ENCODE measurements at regions not wholly inside any gene's neighbourhood (a gene's known extent, or its start where the extent isn't known, plus 50 kb on each side); places are given as distances from the start of the nearest gene placed in this dataset.

- DNase-seq: no peak
Observed at GRCh38 chr2:223227338-223227737, 175.3 kb downstream of the KCNE4 start.

- no peak for DNase-seq
Observed at GRCh38 chr2:223228871-223229270, 176.9 kb downstream of the KCNE4 start.

DNA sequence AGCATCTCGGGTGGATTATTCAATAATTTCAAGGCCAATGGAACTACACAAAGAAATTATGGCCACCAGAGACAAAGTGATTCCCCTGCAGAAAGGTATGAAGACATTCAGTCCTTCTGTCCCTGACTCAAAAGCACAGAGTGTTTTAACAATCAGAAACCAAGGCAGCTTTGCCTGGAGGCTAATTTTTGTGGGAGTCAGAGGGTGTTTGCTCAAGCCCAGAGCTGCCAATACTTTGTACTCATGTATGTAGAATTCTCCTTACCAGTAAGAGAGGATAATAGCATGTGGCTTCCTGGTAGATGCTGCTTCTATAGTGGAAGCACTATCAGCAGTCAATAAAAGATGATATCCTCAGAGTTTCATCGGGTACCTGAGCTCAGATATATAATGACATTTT, 178.4 kb downstream of the KCNE4 start:
- DNase-seq: no peak

DNA sequence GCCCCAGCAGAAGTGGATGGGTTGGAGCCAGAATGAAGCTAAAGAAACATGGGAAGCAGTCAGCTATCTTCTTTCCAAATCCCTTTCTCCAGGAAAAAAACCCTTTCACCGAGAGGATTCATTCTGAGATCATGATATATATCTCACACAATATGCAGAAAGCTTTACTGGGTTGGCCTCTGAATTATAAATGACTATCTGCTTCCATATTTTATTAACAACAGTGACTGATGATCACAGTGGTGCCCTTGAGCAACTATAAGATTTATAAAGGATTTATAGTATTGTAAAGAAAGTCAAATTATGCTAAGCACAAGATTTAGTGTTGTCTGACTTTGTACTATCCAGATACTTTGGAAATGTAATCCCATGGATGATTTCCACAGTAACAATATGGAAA, 180.3 kb downstream of the KCNE4 start:
- DNase-seq: no peak

DNA sequence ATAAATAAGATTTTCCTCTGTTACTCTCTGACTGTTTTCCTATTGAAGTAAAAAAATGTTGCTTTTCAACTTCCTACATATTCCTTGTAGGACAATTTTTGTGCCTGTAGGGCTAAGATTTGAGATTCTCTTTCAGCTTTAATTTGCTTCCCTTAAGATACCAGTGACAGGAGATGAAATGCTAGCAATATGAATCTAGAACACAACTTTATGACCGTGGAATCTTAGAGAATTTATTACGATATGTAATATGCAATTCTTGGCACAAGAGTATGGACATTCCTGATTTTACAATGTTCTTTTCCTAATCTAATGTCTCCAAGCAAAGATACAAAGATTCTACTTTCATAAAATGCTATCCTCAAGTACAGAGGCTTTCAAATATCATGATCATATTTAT, 180.9 kb downstream of the KCNE4 start:
- no peak for DNase-seq

DNA sequence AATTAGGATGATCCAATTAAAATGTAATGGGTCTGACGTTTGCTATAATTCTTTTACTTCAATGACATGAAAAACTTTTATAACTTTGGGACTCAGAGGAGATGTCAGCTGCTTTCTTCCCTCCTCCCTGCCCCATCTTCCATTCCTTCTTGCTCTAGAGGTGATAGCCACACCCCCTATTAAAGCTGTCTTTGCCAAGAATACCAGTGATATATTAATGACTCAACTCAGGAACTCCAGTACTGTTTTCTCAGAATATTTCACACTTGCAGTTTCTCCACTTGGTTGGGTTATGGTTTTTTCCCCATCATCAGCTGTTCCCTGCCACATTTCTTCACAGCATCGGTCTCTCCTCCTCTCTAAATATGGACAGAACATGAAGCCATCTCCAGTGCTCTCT, 184.0 kb downstream of the KCNE4 start:
- no peak for DNase-seq

GRCh38 chr2:223238301-223238700, 186.3 kb downstream of the KCNE4 start:
- no peak for DNase-seq

DNA sequence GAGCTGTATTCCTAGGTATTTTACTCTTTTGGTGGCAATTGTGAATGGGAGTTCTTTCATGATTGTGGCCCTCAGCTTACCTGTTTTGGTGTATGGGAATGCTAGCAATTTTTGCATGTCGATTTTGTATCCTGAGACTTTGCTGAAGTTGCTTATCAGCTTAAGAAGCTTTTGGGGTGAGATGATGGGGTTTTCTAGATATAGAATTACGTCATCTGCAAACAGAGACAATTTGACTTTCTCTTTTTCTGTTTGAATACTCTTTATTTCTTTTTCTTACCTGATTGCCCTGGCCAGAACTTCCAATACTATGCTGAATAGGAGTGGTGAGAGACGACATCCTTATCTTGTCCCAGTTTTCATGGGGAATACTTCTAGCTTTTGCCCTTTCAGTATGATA, 191.2 kb downstream of the KCNE4 start:
- no peak for DNase-seq

DNA sequence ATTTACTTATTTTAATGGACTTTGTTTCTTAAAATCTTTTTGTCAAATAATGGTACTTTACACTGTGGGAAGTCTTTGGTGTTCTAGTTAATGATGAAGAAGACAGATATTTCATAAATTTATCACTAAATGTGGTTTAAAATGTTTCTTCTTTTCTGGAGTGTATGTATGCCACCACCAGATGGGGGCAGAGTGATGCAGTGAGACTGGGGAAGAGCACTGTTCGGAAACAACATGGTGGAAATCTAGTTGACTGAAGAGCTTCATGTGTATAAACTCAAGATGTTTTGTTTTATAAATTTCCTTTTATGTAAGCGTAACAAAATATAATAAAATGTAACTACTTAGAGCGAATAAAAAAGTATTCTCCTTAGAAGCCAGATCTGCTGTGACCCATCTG, 195.1 kb downstream of the KCNE4 start:
- no peak for DNase-seq

GRCh38 chr2:223251656-223252229, 199.8 kb downstream of the KCNE4 start:
- DNase-seq: no peak

DNA sequence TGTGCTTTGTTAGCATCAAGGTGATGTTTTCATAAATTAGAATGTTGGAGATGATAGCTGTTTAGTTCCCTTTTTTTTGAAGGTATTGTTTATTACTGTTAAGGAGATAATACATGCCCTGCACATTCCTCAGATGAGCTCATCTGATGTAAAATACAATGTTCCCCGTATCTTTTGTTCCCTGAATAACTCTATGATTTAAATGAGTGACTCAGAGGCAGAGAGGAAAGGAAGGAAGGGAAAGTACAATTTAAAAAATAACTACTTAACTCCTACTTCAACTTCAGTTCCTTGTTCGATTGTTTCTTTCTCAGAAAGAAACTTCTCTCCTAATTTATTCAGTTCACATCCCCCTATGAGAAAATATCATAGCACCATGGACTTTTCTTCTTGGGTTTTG, 208.7 kb downstream of the KCNE4 start:
- DNase-seq: no peak

- DNase-seq: no peak
Observed at GRCh38 chr2:223262946-223263345, 211.0 kb downstream of the KCNE4 start.

GRCh38 chr2:223264541-223265193, 212.7 kb downstream of the KCNE4 start:
- no peak for DNase-seq

DNA sequence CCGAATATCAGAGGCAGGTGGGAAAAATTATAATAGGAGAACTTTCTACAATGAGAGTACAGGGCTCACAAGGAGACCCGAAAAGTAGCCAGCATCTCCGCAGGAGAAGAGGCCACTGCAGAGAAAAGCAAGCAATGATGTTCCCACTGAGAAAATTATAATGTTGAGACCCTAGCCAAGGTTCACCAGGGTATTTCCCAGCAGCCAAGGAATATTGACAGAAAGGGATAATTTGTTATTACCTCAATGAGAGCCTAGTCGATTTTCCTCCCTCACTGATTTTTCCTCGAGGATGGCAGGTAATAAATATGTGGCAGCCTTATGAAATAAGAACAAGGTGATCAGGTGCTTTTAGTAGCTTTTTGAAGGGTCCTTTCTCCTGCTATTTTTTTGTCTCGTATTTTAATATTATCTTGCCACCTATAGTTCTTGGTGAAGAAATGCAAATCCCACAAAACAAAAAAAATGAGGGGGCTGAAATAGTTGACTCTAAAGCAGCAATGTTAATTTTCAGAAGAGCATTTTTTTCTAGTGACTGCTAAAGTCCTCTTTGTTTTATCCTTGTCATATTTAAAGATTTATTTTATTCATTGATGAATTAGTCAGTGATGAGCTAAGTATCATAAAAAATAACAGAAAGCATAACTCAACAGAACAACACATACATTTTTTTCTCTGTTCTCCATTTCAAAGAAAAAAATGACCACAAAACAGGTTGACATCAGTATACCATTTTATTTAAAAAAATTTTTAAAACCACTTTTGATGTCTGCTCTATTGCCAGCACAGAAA, 215.4 kb downstream of the KCNE4 start:
- no peak for DNase-seq

DNA sequence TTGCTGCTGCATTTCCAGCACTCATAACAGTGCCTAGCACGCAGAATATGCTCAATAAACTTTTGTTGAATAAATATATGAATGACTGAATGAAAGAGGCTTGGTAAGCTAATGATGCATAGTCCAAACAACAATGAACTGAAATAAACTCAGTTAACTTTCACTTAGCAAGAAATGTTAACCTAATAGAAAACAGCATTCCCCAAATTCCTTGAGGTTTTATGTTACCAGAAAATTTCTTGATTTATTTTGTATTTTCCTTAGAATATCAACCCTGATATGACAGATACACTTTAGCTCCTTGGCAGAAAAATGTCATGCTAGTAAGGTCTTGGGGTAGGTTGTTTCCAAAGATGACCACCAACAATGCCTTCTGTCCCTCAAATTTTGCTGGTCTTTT, 217.4 kb downstream of the KCNE4 start:
- DNase-seq: no peak

GRCh38 chr2:223270548-223270947, 218.6 kb downstream of the KCNE4 start:
- DNase-seq: no peak

DNA sequence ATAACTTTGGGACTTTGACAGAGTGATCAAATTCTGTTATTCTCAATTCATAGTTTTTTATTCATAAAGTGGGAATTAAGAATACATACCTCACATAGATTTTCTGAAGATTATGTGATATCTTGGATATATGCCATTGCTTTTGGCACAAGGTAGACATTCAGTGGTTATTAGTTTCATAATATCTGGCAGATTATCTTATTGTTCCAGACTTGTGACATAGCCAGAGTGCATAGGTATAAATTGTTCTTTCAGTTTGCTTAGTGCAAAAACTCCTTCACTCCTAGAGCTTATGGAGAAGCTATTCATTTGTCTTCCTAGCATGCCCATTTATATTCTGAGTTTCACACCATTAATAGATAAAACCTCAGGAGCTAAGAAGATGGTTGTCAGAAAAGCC, 222.0 kb downstream of the KCNE4 start:
- DNase-seq: no peak

DNA sequence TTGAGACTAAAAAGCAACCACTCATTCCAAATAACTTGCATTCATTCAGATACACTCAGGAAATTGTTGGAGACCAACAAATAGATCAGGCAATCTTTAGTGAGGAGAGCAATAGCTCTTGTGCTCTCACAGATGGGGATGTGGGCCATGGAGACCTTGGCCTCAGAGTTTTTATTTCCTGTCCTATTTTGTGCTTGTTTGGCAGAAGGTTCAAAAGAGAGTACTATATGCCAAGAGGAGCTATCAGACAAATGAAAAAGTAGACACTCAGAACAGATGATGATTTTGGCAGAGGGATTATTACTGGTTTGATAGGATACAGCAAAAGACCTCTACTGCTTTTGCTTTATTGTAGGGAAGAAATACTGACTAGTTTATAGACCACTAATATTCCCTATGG, 230.2 kb downstream of the KCNE4 start:
- DNase-seq: no peak

DNA sequence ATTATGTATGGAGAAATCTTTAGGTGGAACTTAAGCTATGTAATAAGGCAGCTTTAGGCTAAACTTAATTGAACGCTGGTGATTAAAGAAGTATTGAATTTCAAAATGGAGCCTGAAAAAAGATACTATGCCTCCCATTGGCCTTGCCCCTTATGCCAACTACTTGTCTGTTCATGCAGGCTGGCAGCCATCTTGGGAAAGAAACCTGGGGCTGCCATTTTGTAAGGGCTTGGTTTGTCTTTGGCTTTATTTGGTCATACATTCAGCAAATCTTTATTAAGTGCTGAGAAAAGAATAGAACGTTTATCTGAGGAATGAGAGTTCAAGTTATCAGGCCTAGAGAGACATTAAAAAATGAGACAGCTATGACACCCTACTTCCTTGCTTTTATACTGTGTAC, 231.3 kb downstream of the KCNE4 start:
- DNase-seq: no peak

GRCh38 chr2:223283771-223284170, 231.8 kb downstream of the KCNE4 start:
- DNase-seq: no peak

- DNase-seq: no peak
Observed at GRCh38 chr2:223285370-223286265, 233.6 kb downstream of the KCNE4 start.

- DNase-seq: no peak
Observed at GRCh38 chr2:223294756-223295155, 242.8 kb downstream of the KCNE4 start.

DNA sequence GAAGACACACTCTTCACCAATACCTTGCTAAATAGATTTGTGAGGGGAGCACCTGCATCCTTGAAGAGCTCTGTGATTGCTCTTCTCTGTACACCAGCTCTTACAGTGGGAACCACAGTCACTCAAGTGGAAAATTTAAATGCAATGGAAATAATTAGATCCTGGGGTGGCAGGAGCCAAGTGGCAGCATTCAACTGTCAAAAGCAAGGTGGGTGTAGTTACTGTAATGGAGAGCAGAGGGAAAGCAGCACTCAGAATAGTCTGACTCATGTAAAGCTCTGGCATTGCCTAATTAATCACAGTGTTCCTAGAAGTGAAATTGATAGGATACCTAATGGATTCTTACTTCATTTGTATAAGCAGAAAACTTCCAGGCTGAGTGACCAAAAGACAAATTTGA, 245.8 kb downstream of the KCNE4 start:
- no peak for DNase-seq
